GM18517 (cell line): ENCODE measurements at regions not wholly inside any gene's neighbourhood (a gene's known extent, or its start where the extent isn't known, plus 50 kb on each side); places are given as distances from the start of the nearest gene placed in this dataset.

ENCODE experiments used
- ATAC-seq: cut with Tn5 transposase; IDR thresholded peaks from one replicate; pipeline ENCODE4 v1.9.1; 2021; ENCODE audit warnings: mild to moderate bottlenecking, moderate library complexity; ENCODE audit not compliant: unreplicated experiment

DNA sequence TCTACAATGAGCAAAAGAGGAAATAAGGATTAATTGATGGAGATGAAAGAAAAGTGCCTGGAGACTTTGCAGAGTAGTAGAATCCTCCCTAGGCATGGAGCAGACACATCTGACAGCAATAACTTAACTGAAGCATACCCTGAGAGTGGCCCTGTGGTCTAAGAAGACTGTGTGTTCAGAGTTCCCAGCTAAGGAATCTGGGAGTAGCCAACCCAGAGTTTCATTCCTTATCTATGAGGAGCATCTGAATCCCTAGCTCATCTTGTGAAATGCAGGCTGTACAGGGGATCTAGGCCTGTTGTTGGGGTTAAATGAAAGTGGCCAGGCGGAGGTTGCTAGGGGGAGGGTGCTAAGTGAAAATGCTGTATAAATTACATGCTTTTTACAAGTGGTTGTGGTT lies 233.1 kb upstream of the FBXL7 start:
- no peak for ATAC-seq

DNA sequence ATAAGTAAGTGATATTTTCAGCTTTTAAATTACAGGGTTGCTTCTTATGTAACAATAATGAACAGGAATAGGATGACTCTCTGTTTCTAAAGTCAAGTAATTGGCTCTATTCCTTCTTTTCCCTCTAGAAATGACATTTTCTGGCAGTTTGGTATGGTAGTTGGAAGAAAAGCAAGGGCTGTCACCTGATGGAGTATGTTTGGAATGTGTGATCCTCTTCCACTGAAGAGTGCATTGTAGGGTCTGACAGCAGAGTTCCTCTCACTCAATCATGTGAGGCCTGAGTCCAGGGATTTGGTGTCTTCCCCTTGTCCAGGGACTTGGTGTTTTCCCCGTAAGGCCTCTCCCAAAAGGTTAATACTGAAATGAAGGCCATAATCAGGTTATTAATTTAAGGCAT lies 233.8 kb upstream of the FBXL7 start:
- ATAC-seq, result no peak

DNA sequence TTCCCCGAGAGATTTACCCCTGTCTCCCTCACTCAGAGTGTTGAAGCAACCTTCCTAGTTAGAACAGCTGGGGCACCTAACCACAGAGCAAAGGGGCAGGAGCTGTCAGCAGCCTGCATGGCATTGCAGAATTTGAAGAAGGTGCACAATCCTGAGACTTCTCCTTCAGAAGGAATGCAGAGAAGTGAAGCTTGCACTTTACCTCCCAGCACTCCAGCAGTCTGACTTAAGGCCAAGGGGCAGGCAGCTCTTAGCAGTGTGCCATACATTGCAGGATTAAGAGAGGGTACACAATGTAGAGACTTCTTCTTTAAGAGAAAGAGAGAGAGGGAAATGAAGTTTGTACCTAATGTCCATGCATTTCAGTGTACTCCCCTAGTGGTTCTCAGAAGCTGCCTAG lies 236.0 kb upstream of the FBXL7 start:
- no peak for ATAC-seq

DNA sequence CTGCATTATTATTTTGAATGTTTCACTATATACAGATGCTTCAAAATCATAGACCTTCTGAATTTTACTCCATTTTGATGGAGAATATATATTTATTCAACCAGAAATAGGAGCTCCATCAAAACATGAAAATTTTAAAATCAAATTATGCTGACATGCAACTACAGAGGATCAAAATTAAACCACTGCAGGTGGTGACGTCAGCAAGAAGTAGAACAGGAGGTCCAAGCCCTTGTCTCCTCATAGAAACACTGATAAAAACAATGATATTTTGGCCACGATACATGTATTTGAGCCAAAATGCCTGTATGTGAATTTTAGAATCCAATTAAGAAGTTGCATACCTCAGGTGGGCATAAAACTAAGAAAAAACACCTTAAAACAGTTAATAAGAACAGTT lies 236.6 kb upstream of the FBXL7 start:
- ATAC-seq, result no peak

DNA sequence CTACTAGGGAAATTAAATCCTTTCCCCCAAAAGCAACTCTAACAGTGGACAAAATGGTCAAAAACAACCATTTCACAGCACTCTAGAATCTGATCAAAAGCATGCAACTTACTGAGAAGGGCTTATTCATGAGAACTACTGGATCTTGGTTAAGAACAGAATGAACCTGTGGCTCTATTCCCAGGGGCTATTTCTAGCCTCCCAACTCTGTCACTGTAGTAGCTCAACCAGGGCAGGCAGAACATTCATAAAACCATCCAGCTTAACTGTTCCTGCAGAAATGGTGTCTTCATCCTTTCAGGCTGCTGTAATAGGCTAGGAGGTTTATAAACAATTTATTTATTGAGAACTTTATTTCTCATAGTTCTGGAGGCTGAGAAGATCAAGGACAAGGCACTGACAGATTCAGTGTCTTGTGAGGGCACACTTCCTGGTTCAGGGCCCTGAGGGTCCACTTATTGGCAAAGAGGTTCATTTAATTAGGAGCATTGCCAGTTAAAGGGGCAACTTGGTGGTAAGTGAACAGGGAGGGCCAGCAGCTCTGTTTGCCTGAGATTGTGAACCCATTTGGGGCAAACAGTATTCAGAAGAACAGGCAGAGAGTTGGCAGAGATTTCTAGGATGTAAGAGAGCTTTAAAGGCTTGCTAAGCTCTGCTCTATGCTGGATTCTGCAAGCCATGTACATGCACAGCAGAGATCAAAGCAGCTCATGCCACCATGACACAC lies 238.5 kb upstream of the FBXL7 start:
- no peak for ATAC-seq

DNA sequence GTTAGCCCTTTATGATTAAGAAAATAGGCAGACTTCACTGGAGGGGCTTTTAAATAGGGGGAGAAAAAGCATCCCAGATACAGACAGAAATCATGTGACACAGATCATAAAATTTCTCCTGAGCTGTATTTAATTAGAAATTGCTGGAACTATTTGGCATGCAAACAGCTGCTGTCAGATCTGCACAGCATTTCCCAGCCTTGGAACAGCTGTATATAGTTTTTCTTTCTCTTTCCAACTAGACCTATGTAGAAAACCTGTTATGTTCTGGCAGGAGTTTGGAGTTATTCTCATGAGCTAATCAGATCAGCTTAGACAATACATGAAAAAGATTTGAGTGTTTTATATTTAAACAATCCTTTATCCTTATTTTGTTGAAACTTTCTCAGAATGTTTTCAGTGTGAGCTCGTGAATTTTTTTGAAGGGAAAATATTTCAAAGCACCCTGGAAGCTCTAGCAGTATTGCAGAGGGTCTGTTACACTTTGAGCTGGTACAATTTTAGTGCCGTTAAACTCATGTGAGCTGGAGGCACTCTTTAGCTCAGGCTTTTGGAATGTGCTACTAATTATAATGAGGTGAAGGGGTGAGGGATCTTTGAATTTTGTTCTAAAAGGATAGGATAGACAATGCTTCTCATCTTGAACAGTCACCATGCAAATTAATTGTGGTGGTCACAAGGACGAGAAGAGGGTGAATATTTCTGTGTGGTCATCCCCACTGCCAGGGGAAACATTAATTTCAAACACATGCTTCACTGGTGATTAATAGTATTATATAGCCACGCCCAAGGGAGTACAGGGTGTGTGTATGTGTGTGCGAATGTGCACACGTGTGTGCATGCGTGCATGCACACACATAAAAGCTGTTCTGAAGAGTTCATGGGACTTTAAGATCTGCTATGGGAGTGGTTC lies 239.4 kb upstream of the FBXL7 start:
- no peak for ATAC-seq

DNA sequence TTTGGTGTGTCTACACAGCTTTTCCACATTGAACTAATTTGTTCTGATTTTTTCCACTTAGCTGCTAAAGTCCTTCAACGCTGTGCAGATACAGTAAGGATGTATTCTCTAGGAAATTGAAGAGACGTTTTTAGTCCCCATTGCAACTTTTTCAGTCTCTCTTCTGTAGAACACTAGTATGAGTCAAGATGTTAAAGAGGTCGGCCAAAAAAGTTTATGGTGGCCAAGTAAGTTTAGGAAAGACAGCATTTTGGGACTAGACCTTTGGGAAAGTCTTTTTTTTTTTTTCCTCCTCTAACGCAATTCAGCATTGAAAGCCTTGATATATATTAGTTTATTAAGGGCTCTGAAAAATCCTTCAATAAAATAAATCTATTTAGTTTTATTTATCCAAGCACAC lies 243.5 kb upstream of the FBXL7 start:
- ATAC-seq, result no peak

DNA sequence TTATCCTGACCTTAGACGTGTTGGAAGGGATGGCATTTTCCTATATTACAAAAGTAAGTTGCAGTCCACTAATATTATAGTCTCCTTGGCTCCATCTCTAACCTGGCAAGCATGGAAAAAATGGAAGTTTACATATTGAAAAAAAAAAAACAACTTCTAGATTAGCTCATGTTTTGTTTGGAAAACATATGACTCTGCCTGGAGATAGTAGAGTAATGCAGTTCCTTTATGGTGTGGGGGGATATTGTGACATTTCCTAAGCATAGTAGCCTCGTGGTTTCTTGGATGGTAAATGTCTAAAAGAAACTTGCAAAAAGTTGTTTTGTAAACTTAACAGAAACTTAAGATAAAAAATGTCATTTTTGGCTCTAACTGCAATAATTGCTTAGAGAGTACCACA lies 244.4 kb upstream of the FBXL7 start:
- ATAC-seq, result no peak

DNA sequence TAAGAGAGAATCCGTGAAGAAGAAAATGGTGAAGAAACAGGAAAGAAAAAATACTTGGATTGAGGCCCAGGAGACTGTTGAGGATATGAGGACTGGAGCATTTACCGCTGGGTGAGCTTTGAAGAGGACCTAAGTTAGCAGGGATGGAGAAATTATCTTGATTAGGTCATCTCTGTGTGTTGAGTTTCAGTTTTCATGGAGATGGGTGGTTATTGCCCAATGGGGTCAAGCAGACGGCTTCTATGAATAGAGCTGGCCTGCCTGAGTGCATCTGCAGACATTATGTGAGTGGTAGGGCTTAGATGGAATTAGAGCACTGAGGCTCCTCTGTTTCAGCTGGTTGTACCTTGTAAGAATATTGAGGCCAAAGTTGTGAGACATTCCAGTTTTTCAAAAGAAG lies 245.4 kb upstream of the FBXL7 start:
- ATAC-seq, result no peak

DNA sequence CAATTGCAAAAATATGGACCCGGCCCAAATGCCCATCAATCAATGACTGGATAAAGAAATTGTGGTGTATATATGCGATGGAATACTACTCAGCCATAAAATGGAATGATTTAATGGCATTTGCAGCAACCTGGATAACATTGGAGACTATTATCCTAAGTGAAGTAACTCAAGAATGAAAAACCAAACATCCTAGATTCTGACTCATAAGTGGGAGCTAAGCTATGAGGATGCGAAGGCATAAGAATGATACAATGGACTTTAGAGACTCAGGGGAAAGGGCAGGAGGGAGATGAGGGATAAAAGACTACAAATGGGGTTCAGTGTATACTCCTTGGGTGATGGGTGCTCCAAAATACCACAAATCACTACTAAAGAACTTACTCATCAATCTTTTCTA lies 247.6 kb upstream of the FBXL7 start:
- ATAC-seq, result no peak

DNA sequence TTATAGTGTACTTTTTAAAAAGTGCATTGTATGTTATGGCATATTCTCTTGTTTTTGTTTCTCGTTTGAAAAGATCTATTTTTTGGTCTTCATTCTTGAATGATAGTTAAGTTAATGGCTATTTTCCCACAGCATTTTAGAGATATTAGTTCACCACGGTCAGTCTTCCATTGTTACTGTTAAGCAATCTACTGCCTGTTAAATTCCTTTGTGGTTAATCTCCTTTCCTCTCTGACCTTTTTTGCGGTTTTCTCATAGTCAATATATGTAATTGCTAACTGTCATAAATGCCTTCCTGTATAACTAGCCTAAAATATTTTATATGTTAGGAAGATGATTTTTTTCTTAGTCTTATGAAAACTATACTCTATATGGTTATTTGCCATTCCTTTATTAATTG lies 250.8 kb upstream of the FBXL7 start:
- ATAC-seq, result no peak

DNA sequence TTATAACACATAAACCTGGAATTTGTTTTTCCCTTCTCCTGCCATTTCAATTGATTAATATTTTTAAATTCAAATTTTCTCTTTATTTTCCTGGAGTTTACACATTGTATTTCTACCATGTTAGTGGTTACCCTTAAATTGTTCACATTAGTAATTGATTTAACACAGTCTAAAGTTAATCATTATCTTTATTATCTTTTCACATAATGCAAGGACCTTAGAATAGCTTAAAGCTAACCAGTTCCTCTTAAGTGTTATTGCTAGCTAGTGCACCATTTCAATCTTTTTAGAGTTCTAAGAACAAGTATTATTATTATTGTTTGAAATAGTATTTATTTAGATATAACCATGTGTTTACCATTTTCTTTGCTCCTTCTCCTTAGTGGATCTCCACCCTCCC lies 251.2 kb upstream of the FBXL7 start:
- ATAC-seq, result no peak

DNA sequence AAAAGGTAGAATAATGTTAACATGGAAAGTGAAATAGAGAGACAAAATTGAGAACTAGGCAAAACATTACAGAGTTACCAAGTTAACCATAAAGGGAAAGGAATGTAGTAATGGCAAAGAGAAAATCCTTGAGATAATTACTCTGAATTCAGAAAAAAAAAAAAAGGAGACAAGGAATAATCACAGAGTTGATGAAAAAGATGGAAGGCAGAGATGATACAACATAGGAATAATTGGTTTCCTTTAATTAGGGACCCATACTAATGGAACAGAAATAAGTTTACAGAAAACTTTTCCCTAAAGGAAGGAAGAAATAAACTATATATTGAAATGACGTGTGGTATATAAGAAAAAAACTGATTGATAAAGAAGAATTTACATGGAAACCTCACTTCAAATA lies 254.1 kb upstream of the FBXL7 start:
- ATAC-seq, result no peak

DNA sequence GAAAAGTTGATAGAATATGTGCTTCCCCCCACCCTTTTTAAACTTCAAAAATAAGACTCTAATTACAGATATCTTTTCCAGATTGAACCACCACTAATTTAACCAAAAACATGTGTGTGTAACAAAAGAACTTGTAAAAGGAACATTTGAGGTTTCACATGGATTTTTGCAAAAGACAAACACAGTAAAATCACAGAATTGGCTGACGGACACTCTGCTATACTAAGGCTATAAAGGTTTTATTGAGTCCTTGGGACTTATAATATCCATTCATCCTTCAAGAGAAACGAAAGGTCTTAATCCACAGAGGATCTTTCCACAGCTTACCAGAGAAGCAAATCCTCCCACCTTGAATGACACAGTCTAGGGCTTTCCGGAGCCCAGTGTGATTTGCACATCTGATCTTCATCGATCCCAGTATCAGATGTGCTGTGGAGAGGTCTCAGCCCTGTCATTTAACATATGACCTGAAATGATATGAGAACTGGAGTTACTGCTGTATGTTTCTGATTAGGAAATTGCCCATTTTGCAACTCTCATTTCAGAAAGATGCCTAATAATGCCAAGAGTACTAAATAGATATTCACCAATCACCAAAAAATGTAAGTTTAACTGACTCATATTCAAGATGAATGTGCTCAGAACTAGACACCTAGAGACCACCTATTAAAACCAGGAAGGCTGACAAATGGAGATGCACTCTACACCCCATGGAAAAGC lies 256.5 kb upstream of the FBXL7 start:
- no peak for ATAC-seq

DNA sequence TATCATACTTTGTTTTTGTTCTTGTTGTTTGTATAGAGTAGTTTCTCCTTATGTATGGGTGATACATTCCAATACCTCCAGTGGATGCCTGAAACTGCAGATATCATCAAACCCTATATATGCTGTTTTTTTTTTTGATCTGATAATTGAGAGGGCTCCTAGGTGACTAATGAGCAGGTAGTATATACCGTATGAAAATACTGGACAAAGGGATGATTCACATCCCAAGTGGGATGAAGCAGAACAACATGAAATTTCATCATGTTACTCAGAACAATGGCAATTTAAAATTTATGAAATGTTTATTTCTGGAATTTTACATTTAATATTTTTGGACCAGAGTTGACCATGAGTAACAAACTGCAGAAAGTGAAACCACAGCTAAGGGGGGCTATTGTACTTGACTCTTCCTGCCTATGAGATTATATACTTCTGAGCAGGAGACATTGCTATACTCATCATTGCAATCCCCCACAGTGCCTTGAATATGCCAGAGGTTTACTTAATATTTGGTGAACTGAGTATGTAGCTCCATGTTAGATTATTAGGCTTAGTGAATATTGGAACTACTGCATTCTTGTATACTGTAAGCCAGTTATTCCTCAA lies 258.7 kb upstream of the FBXL7 start:
- no peak for ATAC-seq

DNA sequence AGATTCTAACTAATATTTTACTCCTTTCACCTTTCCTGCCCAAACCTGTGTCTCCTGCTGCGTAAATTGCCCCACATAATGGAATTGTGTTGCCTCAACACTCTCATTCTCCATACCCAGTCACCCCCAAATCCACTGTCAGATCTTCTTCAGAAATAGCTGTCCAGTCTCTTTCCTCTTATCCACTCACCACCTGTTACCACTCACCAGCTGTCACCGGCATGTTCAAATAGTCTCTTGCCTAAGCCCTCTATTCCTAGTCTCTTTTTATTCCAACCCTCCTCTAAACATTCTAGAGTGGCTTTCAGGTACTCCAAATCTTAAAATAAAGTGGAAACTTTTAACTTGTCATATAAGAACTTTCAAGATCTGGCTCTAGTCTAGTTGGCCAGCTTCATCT lies 262.0 kb upstream of the FBXL7 start:
- no peak for ATAC-seq

DNA sequence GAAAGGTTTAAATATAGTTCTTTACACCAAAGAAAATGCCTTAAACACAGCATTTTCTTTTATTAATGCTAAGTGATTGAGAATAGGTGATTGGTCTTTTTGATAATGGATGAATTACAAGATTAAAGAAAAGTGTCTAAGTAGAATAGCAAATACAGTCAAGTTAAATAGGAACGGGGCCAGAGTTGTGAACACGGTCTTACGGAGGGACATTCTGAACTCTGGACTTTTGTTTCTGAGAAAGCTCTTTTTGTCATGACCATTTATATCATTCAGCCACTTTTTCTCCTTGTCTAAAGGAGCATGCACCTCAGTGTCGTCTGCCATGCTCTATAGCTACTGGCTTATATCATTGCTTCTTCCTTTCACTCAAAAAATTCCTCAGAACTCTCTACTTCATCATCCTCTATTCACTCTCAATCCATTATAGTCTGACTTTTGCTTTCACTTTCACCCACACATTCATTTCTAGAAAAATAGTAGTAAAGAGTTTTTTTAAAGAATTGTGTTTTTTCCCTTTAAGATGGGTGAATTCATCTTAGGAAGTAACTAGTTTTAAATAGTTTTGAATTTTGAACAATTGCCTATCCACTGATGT lies 263.0 kb upstream of the FBXL7 start:
- no peak for ATAC-seq

DNA sequence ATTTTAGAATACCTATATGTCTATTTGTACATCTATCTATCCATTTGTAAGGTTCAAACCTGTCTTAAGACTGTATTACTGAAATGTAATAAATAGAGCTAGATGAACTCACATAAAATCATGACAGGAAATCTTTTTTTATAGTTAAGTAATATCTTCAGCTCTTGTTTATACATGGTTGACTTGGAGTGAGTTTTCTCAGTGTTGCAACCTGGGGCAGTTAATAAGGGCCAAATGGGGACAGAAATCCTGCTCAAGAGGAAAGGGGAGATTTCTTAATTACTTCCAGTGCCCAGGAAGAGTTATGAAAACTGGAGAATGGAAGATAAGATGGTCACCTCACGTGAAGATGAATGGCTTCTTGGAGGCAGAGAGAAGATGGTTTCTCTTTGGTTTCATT lies 265.1 kb upstream of the FBXL7 start:
- no peak for ATAC-seq

DNA sequence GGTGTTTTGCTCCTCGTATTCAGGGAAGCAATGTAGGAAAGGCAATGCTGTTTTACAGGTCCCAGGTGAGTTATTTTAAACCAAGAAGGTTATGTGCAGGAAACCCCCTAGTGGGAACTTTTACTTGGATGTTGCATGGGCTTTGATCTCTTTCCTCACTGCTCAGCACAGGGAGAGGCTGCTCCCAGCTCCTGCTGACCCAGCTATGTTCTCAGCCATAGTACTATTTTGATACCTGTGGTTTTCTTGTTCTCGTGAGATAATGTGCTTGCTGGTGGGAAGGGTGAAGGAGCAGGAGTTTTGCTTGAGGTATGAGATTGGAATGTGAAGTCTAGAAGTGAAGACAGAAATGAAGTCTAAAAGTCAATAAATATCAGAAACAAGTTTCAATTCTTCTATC lies 265.6 kb upstream of the FBXL7 start:
- ATAC-seq, result no peak

DNA sequence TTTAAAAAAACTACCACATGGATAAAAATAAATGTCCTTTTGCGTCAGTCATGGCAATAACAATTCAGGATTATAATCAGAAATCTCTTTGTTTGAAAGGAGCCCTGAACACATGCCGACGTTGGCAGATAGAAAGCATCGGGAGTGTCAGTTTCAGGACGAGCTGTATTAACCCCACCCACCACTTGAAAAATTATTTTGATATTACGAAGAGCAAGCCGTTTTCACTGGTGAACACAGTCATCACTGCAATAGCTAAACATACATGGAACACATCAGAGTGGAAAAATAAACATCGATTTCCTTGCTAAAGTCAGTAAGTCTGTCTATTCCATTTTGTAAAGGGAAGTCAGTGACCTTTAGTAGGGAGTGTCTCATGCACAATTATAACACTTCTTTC lies 266.4 kb upstream of the FBXL7 start:
- no peak for ATAC-seq

DNA sequence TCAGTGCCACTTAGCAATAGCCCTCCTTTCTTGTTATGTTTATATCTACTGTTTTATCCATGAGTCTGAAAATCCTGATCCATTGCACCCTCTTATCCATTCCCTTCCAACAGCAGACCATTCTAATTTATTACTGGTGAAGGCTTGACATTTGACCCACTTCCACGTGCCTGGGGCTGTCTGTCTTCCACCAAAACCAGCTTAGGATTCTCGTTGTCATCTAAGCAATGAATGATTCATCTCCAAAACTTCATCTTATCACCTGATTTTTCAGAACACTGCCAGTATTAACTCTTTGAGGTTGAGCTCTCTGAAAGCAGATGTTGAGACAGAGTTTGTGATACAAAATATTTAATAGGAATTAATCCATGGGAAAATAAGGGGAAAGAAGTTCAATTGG lies 277.8 kb upstream of the FBXL7 start:
- no peak for ATAC-seq
